ENCODE measurements at regions not wholly inside any gene's neighbourhood (a gene's known extent, or its start where the extent isn't known, plus 50 kb on each side); places are given as distances from the start of the nearest gene placed in this dataset.

DNA sequence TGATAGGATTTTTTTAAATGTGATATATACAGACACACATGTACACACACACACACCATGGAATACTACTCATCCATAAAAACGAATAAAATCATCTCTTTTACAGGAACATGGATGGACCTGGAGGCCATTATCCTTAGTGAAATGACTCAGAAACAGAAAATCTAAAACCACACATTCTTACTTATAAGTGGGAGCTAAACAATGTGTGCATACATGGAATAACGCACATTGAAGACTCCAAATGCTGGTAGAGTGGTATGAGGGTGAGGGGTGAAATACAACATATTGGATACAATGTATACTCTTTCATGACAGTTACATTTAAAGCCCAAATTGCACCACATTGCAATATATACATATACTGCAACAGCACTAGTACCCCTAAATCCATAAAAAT is 120.2 kb upstream of the ADGRL3 start:
- no peak for DNase-seq

- DNase-seq: no peak
Measured at GRCh38 chr4:61085534-61085933, 114.6 kb upstream of the ADGRL3 start.

GRCh38 chr4:61086357-61086756 is 113.8 kb upstream of the ADGRL3 start:
- DNase-seq: no peak

DNA sequence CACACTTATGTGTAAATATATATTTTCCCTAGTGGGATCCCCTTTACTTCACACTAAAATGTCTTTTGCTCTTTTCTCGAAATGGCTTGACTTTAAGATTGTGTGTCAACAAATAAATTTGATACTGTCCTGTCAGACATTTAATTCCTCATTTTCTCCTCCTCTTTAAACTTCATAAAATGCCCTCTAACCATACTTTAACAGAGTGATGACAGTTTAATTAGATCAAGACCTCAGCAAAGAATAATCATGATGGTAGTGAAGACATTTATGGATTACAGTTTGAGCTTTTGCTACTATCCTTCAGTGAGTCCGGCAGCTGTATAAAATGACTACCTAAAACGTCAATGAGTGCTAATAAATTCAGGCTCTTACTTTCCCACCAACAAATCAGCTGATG is 113.1 kb upstream of the ADGRL3 start:
- no peak for DNase-seq

GRCh38 chr4:61094854-61095598 is 105.1 kb upstream of the ADGRL3 start:
- DNase-seq: no peak

GRCh38 chr4:61128682-61129081 is 71.4 kb upstream of the ADGRL3 start:
- no peak for DNase-seq

DNA sequence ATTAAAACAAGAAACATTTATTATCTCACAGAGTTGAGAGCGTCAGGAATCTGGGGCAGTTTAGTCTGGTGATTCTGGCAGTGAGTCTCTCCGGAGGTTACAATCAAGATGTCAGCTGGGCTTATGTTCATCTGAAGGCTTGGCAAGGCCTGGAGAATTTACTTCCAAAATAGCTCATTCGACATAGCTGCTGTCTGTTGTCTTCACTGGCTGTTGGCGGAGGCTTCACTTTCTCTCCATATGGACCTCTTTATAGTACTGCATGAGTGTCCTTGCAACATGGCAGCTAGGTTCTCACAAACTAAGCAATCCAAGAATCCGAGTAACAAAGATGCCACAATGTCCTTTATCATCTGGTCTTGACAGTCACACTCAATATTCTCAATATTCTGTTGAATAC is 70.2 kb upstream of the ADGRL3 start:
- DNase-seq: no peak

- DNase-seq: no peak
Measured at GRCh38 chr4:61143461-61143860, 56.7 kb upstream of the ADGRL3 start.

- no peak for DNase-seq
Measured at GRCh38 chr4:61149278-61149677, 50.8 kb upstream of the ADGRL3 start.

Data from amygdala (tissue), 56 donors.